ENCODE measurements at regions not wholly inside any gene's neighbourhood (a gene's known extent, or its start where the extent isn't known, plus 50 kb on each side); places are given as distances from the start of the nearest gene placed in this dataset.

GRCh38 chr1:217969428-217969827 is 315.7 kb upstream of the RRP15 start:
- H2AFZ ChIP-seq (ENCODE audit: low read depth, low read length): no peak overlapping the region
- no peak for TF ChIP-seq EZH2phosphoT487 (IDR thresholded peaks at IDR 0.05; ENCODE audit: low read depth)
- no peak for TF ChIP-seq CTCF (IDR thresholded peaks at IDR 0.05; ENCODE audit: low read depth, low read length)
- H3K4me2 ChIP-seq (ENCODE audit: low read length): no peak overlapping the region

GRCh38 chr1:217977943-217978342 is 307.1 kb upstream of the RRP15 start:
- Histone ChIP-seq H3K36me3 (replicated peaks; ENCODE audit: low read depth, low read length) (no peaks in the 10 kb centered on the region), H3K9me3 (ENCODE audit: insufficient read depth, low read length) (no peaks in the 10 kb centered on the region), H2AFZ (ENCODE audit: low read depth, low read length) (no peak overlapping the region), H3K27ac (ENCODE audit: low read length) (no peak overlapping the region), H3K4me3 (ENCODE audit: low read length) (no peak overlapping the region), H3K4me1 (ENCODE audit: low read length) (no peaks in the 10 kb centered on the region), H3K27me3 (ENCODE audit: low read depth, low read length) (peaks cover 3% of the 10 kb centered on the region; the same call in 1 of the 2 replicates), H3K79me2 (ENCODE audit: low read length) (no peaks in the 10 kb centered on the region), H3K4me2 (ENCODE audit: low read length) (no peak overlapping the region), H4K20me1 (ENCODE audit: insufficient read depth, low read length) (no peaks in the 10 kb centered on the region), H3K9ac (ENCODE audit: low read length) (no peak overlapping the region)
- TF ChIP-seq EZH2phosphoT487 (IDR thresholded peaks at IDR 0.05; ENCODE audit: low read depth) (no peak), CTCF (IDR thresholded peaks at IDR 0.05; ENCODE audit: low read depth, low read length) (no peak)

More at GRCh38 chr1:217969428-217969827, 315.7 kb upstream of the RRP15 start:
- H3K9me3 ChIP-seq (ENCODE audit: insufficient read depth, low read length): no peaks in the 10 kb centered on the region
- no peak overlapping the region for H3K4me3 ChIP-seq (ENCODE audit: low read length)
- H3K27ac ChIP-seq (ENCODE audit: low read length): no peak overlapping the region
- H4K20me1 ChIP-seq (ENCODE audit: insufficient read depth, low read length): no peaks in the 10 kb centered on the region
- H3K36me3 ChIP-seq (replicated peaks; ENCODE audit: low read depth, low read length): no peaks in the 10 kb centered on the region
- no peaks in the 10 kb centered on the region for H3K79me2 ChIP-seq (ENCODE audit: low read length)
- H3K4me1 ChIP-seq (ENCODE audit: low read length): no peaks in the 10 kb centered on the region
- no peak overlapping the region for H3K9ac ChIP-seq (ENCODE audit: low read length)
- no peaks in the 10 kb centered on the region for H3K27me3 ChIP-seq (ENCODE audit: low read depth, low read length)

GRCh38 chr1:217981430-217981829 is 303.7 kb upstream of the RRP15 start:
- Histone ChIP-seq H3K9me3 (ENCODE audit: insufficient read depth, low read length) (no peaks in the 10 kb centered on the region), H4K20me1 (ENCODE audit: insufficient read depth, low read length) (no peaks in the 10 kb centered on the region), H2AFZ (ENCODE audit: low read depth, low read length) (no peak overlapping the region), H3K27me3 (ENCODE audit: low read depth, low read length) (peaks cover 3% of the 10 kb centered on the region; the same call in 1 of the 2 replicates), H3K79me2 (ENCODE audit: low read length) (no peaks in the 10 kb centered on the region), H3K4me1 (ENCODE audit: low read length) (no peaks in the 10 kb centered on the region), H3K27ac (ENCODE audit: low read length) (no peak overlapping the region), H3K4me2 (ENCODE audit: low read length) (no peak overlapping the region), H3K4me3 (ENCODE audit: low read length) (no peak overlapping the region), H3K36me3 (replicated peaks; ENCODE audit: low read depth, low read length) (no peaks in the 10 kb centered on the region), H3K9ac (ENCODE audit: low read length) (no peak overlapping the region)
- no peak for TF ChIP-seq CTCF (IDR thresholded peaks at IDR 0.05; ENCODE audit: low read depth, low read length)
- no peak for TF ChIP-seq EZH2phosphoT487 (IDR thresholded peaks at IDR 0.05; ENCODE audit: low read depth)

- Histone ChIP-seq H3K9me3 (ENCODE audit: insufficient read depth, low read length) (no peaks in the 10 kb centered on the region), H3K4me1 (ENCODE audit: low read length) (no peaks in the 10 kb centered on the region), H4K20me1 (ENCODE audit: insufficient read depth, low read length) (no peaks in the 10 kb centered on the region), H3K27me3 (ENCODE audit: low read depth, low read length) (peaks cover 3% of the 10 kb centered on the region; the same call in 1 of the 2 replicates), H3K4me2 (ENCODE audit: low read length) (no peak overlapping the region), H3K4me3 (ENCODE audit: low read length) (no peak overlapping the region), H3K79me2 (ENCODE audit: low read length) (no peaks in the 10 kb centered on the region), H3K27ac (ENCODE audit: low read length) (no peak overlapping the region), H2AFZ (ENCODE audit: low read depth, low read length) (no peak overlapping the region), H3K36me3 (replicated peaks; ENCODE audit: low read depth, low read length) (no peaks in the 10 kb centered on the region), H3K9ac (ENCODE audit: low read length) (no peak overlapping the region)
- TF ChIP-seq CTCF (IDR thresholded peaks at IDR 0.05; ENCODE audit: low read depth, low read length): no peak
- no peak for TF ChIP-seq EZH2phosphoT487 (IDR thresholded peaks at IDR 0.05; ENCODE audit: low read depth)
Measured at GRCh38 chr1:217982331-217983050, 302.6 kb upstream of the RRP15 start.
